GM12874 (cell line): ENCODE measurements at regions not wholly inside any gene's neighbourhood (a gene's known extent, or its start where the extent isn't known, plus 50 kb on each side); places are given as distances from the start of the nearest gene placed in this dataset.

Source experiments
- CTCF ChIP-seq: IDR thresholded peaks from 2 replicates; pipeline ENCODE4 v1.5.1; 2011; ENCODE audit warnings: low read depth, mild to moderate bottlenecking, control low read depth, low read length, moderate library complexity; ENCODE audit not compliant: insufficient read depth

- TF ChIP-seq CTCF, result no peak
Observed at GRCh38 chr5:82480331-82480730, 202.2 kb upstream of the RPS23 start.

- no peak for TF ChIP-seq CTCF
Observed at GRCh38 chr5:82476155-82476554, 198.0 kb upstream of the RPS23 start.

GRCh38 chr5:82473262-82473661 is 195.1 kb upstream of the RPS23 start:
- no peak for TF ChIP-seq CTCF

- TF ChIP-seq CTCF, result no peak
Observed at GRCh38 chr5:82470185-82470994, 192.2 kb upstream of the RPS23 start.

GRCh38 chr5:82466986-82467561 is 188.9 kb upstream of the RPS23 start:
- no peak for TF ChIP-seq CTCF

DNA sequence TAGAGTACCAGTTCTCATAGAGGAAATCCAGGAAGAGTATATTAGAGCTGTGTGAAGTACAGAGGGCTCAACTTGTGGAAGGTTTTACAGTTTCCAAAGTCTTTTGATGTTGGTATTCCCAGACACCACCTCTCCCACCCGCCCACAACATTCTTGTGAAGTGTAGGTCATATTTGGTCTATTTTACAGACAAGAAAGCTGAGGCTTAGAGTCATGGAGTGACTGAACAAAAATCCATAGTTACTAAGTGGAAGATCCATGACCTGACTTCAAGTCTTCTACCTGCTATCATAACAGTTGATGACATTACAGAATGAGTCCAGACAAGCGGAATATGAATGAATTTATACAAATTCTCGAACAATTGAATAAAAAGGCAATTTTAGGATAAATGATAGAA is 187.1 kb upstream of the RPS23 start:
- no peak for TF ChIP-seq CTCF

GRCh38 chr5:82459626-82460025 is 181.5 kb upstream of the RPS23 start:
- TF ChIP-seq CTCF, result no peak
